ENCODE measurements at regions not wholly inside any gene's neighbourhood (a gene's known extent, or its start where the extent isn't known, plus 50 kb on each side); places are given as distances from the start of the nearest gene placed in this dataset.

GRCh38 chr7:136247211-136247610 is 270.1 kb upstream of the MTPN start:
- no peak for TF ChIP-seq CTCF (conservative IDR thresholded peaks at IDR 0.05; ENCODE audit: low read depth, low read length)
- TF ChIP-seq EZH2 (IDR thresholded peaks at IDR 0.05; ENCODE audit: borderline replicate concordance, low read depth, low read length, poor library complexity, severe bottlenecking) = no peak

Data from A673 (cell line).